ENCODE measurements at regions not wholly inside any gene's neighbourhood (a gene's known extent, or its start where the extent isn't known, plus 50 kb on each side); places are given as distances from the start of the nearest gene placed in this dataset.

DNA sequence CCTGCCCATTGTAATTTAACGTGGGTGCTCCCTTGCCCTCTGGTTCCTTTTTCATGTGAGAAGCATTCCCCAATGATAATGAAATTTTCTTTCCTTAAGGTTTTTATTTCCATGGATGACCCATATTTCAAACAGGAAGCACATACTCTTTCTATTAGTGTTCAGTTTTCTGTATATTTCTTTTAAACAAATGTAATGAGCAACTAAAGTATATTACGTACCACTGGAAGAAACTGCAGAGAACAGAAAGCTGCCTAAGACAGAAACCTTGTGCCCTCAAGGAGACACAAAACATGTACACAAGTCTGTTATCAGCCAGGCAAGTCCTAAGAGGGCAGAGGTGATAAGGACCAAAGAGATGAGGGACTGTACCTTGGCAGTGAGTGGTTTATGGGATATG is 414.9 kb downstream of the ETNK1 start:
- TF ChIP-seq, protein P1, sequence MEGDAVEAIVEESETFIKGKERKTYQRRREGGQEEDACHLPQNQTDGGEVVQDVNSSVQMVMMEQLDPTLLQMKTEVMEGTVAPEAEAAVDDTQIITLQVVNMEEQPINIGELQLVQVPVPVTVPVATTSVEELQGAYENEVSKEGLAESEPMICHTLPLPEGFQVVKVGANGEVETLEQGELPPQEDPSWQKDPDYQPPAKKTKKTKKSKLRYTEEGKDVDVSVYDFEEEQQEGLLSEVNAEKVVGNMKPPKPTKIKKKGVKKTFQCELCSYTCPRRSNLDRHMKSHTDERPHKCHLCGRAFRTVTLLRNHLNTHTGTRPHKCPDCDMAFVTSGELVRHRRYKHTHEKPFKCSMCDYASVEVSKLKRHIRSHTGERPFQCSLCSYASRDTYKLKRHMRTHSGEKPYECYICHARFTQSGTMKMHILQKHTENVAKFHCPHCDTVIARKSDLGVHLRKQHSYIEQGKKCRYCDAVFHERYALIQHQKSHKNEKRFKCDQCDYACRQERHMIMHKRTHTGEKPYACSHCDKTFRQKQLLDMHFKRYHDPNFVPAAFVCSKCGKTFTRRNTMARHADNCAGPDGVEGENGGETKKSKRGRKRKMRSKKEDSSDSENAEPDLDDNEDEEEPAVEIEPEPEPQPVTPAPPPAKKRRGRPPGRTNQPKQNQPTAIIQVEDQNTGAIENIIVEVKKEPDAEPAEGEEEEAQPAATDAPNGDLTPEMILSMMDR (IDR thresholded peaks at IDR 0.05): no peak
- TF ChIP-seq POLR2A (IDR thresholded peaks at IDR 0.05): no peak
